ENCODE measurements at regions not wholly inside any gene's neighbourhood (a gene's known extent, or its start where the extent isn't known, plus 50 kb on each side); places are given as distances from the start of the nearest gene placed in this dataset.

DNA sequence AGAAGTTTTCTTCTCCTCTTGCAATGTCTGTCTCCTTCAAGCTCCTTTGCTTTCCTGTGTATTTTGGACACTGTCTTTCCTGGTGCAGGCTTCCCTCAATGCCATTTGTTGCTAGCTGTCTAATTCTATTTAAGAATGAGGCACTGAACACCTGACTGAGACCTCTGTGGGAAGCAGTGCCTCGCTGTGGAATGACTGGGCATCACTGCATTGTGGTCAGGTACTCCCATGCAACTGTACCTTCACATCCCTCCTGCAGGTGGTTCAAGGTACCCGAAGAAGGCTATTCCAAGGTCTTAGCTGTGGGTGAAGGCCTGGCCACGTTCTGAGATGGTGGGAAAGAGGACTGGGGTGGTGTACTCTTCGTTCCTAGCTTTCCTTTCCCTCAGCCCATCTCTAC, 152.8 kb upstream of the CTAGE1 start:
- H3K27me3 ChIP-seq: no peaks in the 10 kb centered on the region
- no peak for DNase-seq
- no peaks in the 10 kb centered on the region for H3K9me3 ChIP-seq
- no peak overlapping the region for H3K4me3 ChIP-seq
- TF ChIP-seq, protein P1, sequence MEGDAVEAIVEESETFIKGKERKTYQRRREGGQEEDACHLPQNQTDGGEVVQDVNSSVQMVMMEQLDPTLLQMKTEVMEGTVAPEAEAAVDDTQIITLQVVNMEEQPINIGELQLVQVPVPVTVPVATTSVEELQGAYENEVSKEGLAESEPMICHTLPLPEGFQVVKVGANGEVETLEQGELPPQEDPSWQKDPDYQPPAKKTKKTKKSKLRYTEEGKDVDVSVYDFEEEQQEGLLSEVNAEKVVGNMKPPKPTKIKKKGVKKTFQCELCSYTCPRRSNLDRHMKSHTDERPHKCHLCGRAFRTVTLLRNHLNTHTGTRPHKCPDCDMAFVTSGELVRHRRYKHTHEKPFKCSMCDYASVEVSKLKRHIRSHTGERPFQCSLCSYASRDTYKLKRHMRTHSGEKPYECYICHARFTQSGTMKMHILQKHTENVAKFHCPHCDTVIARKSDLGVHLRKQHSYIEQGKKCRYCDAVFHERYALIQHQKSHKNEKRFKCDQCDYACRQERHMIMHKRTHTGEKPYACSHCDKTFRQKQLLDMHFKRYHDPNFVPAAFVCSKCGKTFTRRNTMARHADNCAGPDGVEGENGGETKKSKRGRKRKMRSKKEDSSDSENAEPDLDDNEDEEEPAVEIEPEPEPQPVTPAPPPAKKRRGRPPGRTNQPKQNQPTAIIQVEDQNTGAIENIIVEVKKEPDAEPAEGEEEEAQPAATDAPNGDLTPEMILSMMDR (IDR thresholded peaks at IDR 0.05): no peak
- no peak for TF ChIP-seq POLR2A (IDR thresholded peaks at IDR 0.05)
- H3K4me1 ChIP-seq: no peaks in the 10 kb centered on the region
- no peaks in the 10 kb centered on the region for H3K36me3 ChIP-seq
- H3K27ac ChIP-seq: no peak overlapping the region

GRCh38 chr18:22572341-22572740, 154.6 kb upstream of the CTAGE1 start:
- H3K36me3 ChIP-seq: no peaks in the 10 kb centered on the region
- no peak overlapping the region for H3K27ac ChIP-seq
- no peaks in the 10 kb centered on the region for H3K4me1 ChIP-seq
- no peaks in the 10 kb centered on the region for H3K27me3 ChIP-seq
- no peak overlapping the region for H3K4me3 ChIP-seq
- no peak for TF ChIP-seq POLR2A (IDR thresholded peaks at IDR 0.05)
- TF ChIP-seq, protein P1 (IDR thresholded peaks at IDR 0.05): no peak
- no peak for DNase-seq
- no peaks in the 10 kb centered on the region for H3K9me3 ChIP-seq

DNA sequence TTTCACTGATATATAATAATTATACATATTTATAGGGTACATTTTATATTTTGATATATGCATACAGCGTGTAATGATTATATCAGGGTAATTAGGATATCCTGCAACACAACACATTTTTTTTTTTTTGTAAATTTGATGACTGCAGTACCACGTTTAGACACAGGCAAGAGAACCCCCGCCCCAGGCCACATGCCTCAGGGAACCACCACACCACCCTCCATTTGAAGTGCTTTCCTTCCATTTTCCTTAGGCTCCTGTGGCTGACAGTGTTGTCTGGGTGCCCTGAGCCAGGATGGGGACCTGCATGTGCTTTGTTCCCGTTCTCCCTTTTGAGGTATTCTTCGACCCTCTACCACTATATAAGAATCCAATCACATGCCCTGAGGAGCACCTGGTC, 161.6 kb upstream of the CTAGE1 start:
- Histone ChIP-seq H3K27ac (no peak overlapping the region), H3K4me1 (no peaks in the 10 kb centered on the region), H3K9me3 (no peaks in the 10 kb centered on the region), H3K27me3 (no peaks in the 10 kb centered on the region), H3K36me3 (no peaks in the 10 kb centered on the region), H3K4me3 (no peak overlapping the region)
- no peak for TF ChIP-seq POLR2A (IDR thresholded peaks at IDR 0.05)
- TF ChIP-seq, protein P1 (IDR thresholded peaks at IDR 0.05): no peak
- no peak for DNase-seq

GRCh38 chr18:22585333-22585732, 167.6 kb upstream of the CTAGE1 start:
- no peak overlapping the region for H3K27ac ChIP-seq
- TF ChIP-seq POLR2A (IDR thresholded peaks at IDR 0.05): no peak
- TF ChIP-seq, protein P1 (IDR thresholded peaks at IDR 0.05): no peak
- no peak overlapping the region for H3K4me3 ChIP-seq
- H3K27me3 ChIP-seq: no peaks in the 10 kb centered on the region
- no peak for DNase-seq
- no peaks in the 10 kb centered on the region for H3K4me1 ChIP-seq
- no peaks in the 10 kb centered on the region for H3K36me3 ChIP-seq
- H3K9me3 ChIP-seq: no peaks in the 10 kb centered on the region

DNA sequence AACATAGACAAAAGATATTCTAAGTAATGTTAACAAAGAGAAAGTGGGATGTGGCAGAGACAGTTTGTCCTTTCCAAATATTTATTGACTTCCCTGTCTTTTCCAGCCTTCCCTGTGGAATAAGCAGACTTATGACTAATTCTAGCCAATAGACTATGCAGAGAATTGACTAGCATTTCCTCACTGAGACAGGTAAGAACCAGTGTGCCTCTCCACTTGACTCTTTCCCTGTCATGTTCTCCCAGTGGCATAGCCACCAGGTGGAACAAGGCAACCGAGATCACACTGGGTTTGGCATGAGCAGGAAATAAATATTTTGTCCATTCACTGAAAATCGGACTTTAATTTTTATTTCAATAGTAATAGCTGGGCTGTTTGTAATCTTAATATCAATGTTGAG, 168.1 kb upstream of the CTAGE1 start:
- no peak for TF ChIP-seq POLR2A (IDR thresholded peaks at IDR 0.05)
- TF ChIP-seq, protein P1 (IDR thresholded peaks at IDR 0.05): peak in 1 of 6 experiments; percentile 21
- Histone ChIP-seq H3K27me3 (no peaks in the 10 kb centered on the region), H3K4me1 (no peaks in the 10 kb centered on the region), H3K36me3 (no peaks in the 10 kb centered on the region), H3K4me3 (no peak overlapping the region), H3K9me3 (no peaks in the 10 kb centered on the region), H3K27ac (no peak overlapping the region)
- no peak for DNase-seq

- H3K36me3 ChIP-seq: no peaks in the 10 kb centered on the region
- no peak overlapping the region for H3K4me3 ChIP-seq
- no peak for TF ChIP-seq POLR2A (IDR thresholded peaks at IDR 0.05)
- TF ChIP-seq, protein P1 (IDR thresholded peaks at IDR 0.05): no peak
- H3K27ac ChIP-seq: no peak overlapping the region
- H3K9me3 ChIP-seq: no peaks in the 10 kb centered on the region
- H3K27me3 ChIP-seq: no peaks in the 10 kb centered on the region
- no peak for DNase-seq
- no peaks in the 10 kb centered on the region for H3K4me1 ChIP-seq
Observed at GRCh38 chr18:22591222-22591621, 173.5 kb upstream of the CTAGE1 start.

Data from Peyer's patch (tissue), 4 donors.